ENCODE measurements at regions not wholly inside any gene's neighbourhood (a gene's known extent, or its start where the extent isn't known, plus 50 kb on each side); places are given as distances from the start of the nearest gene placed in this dataset.

GRCh38 chr5:19210886-19211285 is 777.1 kb downstream of the CDH18 start:
- Histone ChIP-seq H3K27me3 (ENCODE audit: control insufficient read depth, low read length) (no peaks in the 10 kb centered on the region), H3K4me1 (ENCODE audit: control insufficient read depth, low read length) (no peaks in the 10 kb centered on the region), H4K20me1 (ENCODE audit: control insufficient read depth, insufficient read depth, low read depth, low read length) (no peaks in the 10 kb centered on the region), H3F3A (ENCODE audit: control insufficient read depth, insufficient read depth) (no peaks in the 10 kb centered on the region), H3K36me3 (ENCODE audit: control insufficient read depth, low read length) (no peaks in the 10 kb centered on the region), H3K4me3 (ENCODE audit: low read length) (no peak overlapping the region), H3K4me2 (ENCODE audit: low read length) (no peak overlapping the region), H3K9me2 (replicated peaks; ENCODE audit: control insufficient read depth, low read length) (no peaks in the 10 kb centered on the region; the same call in 1 of the 2 replicates), H3K27ac (ENCODE audit: low read depth, low read length) (no peak overlapping the region), H3K9me3 (ENCODE audit: control insufficient read depth, insufficient read depth, low read length) (peaks cover 4% of the 10 kb centered on the region; the same call in 1 of the 2 replicates), H3K79me2 (ENCODE audit: control insufficient read depth, low read length) (no peaks in the 10 kb centered on the region)
- TF ChIP-seq CTCF (IDR thresholded peaks at IDR 0.05; ENCODE audit: low read depth, low read length, poor library complexity, severe bottlenecking) (no peak), EZH2phosphoT487 (IDR thresholded peaks at IDR 0.05; ENCODE audit: borderline replicate concordance, low read length) (no peak)

- H4K20me1 ChIP-seq (ENCODE audit: control insufficient read depth, insufficient read depth, low read depth, low read length): no peaks in the 10 kb centered on the region
- no peak for TF ChIP-seq CTCF (IDR thresholded peaks at IDR 0.05; ENCODE audit: low read depth, low read length, poor library complexity, severe bottlenecking)
- TF ChIP-seq EZH2phosphoT487 (IDR thresholded peaks at IDR 0.05; ENCODE audit: borderline replicate concordance, low read length): no peak
These were observed 758.7 kb downstream of the CDH18 start for GRCh38 chr5:19229179-19229835.

GRCh38 chr5:19233573-19233972 is 754.4 kb downstream of the CDH18 start:
- no peaks in the 10 kb centered on the region for H4K20me1 ChIP-seq (ENCODE audit: control insufficient read depth, insufficient read depth, low read depth, low read length)
- H3F3A ChIP-seq (ENCODE audit: control insufficient read depth, insufficient read depth): no peaks in the 10 kb centered on the region
- TF ChIP-seq EZH2phosphoT487 (IDR thresholded peaks at IDR 0.05; ENCODE audit: borderline replicate concordance, low read length) (no peak), CTCF (IDR thresholded peaks at IDR 0.05; ENCODE audit: low read depth, low read length, poor library complexity, severe bottlenecking) (no peak)
- no peaks in the 10 kb centered on the region for H3K36me3 ChIP-seq (ENCODE audit: control insufficient read depth, low read length)
- H3K9me2 ChIP-seq (replicated peaks; ENCODE audit: control insufficient read depth, low read length): no peaks in the 10 kb centered on the region
- no peaks in the 10 kb centered on the region for H3K4me1 ChIP-seq (ENCODE audit: control insufficient read depth, low read length)
- H3K27me3 ChIP-seq (ENCODE audit: control insufficient read depth, low read length): no peaks in the 10 kb centered on the region
- no peak overlapping the region for H3K4me2 ChIP-seq (ENCODE audit: low read length)
- no peak overlapping the region for H3K27ac ChIP-seq (ENCODE audit: low read depth, low read length)
- H3K9me3 ChIP-seq (ENCODE audit: control insufficient read depth, insufficient read depth, low read length): no peaks in the 10 kb centered on the region
- H3K79me2 ChIP-seq (ENCODE audit: control insufficient read depth, low read length): no peaks in the 10 kb centered on the region
- no peak overlapping the region for H3K4me3 ChIP-seq (ENCODE audit: low read length)

More at GRCh38 chr5:19229179-19229835, 758.7 kb downstream of the CDH18 start:
- no peaks in the 10 kb centered on the region for H3K9me2 ChIP-seq (replicated peaks; ENCODE audit: control insufficient read depth, low read length)
- no peaks in the 10 kb centered on the region for H3K79me2 ChIP-seq (ENCODE audit: control insufficient read depth, low read length)
- no peaks in the 10 kb centered on the region for H3K36me3 ChIP-seq (ENCODE audit: control insufficient read depth, low read length)
- no peaks in the 10 kb centered on the region for H3F3A ChIP-seq (ENCODE audit: control insufficient read depth, insufficient read depth)
- H3K9me3 ChIP-seq (ENCODE audit: control insufficient read depth, insufficient read depth, low read length): no peaks in the 10 kb centered on the region
- H3K4me3 ChIP-seq (ENCODE audit: low read length): no peak overlapping the region
- no peaks in the 10 kb centered on the region for H3K4me1 ChIP-seq (ENCODE audit: control insufficient read depth, low read length)
- H3K4me2 ChIP-seq (ENCODE audit: low read length): no peak overlapping the region
- H3K27ac ChIP-seq (ENCODE audit: low read depth, low read length): no peak overlapping the region
- H3K27me3 ChIP-seq (ENCODE audit: control insufficient read depth, low read length): no peaks in the 10 kb centered on the region
